ENCODE measurements at regions not wholly inside any gene's neighbourhood (a gene's known extent, or its start where the extent isn't known, plus 50 kb on each side); places are given as distances from the start of the nearest gene placed in this dataset.

DNA sequence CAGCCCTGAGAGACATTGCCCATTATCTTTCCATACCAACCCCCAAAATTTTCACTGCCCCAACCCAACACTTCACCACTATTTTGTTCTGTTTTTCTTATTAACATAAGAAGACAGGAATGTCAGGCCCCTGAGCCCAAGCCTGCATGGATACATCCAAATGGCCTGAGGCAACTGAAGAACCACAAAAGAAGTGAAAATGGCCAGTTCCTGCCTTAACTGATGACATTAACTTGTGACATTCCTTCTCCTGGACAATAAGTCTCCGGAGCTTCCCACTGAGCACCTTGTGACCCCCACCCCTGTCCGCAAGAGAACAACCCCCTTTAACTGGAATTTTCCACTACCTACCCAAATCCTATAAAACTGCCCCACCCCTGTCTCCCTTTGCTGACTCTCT lies 1076.4 kb upstream of the GHITM start:
- Histone ChIP-seq H3K27ac (ENCODE audit: low read depth in 1 of 2, low read length in 2 of 2) (no peak overlapping the region), H3K27me3 (ENCODE audit: control insufficient read depth in 2 of 2, insufficient read depth in 2 of 2, low read length in 2 of 2) (no peaks in the 10 kb centered on the region), H3K4me2 (replicated peaks; ENCODE audit: extremely low read depth, low read length, poor library complexity, severe bottlenecking) (no peak overlapping the region), H3K9me3 (replicated peaks in 1 of 2; ENCODE audit: control insufficient read depth in 1 of 2, insufficient read depth in 1 of 2, low read length in 2 of 2) (peaks cover 0 to 5% of the 10 kb centered on the region in 2 donors), H3K4me1 (ENCODE audit: control insufficient read depth in 1 of 2, insufficient read depth in 2 of 2, low read length in 2 of 2) (no peaks in the 10 kb centered on the region), H3K4me3 (replicated peaks in 1 of 3; ENCODE audit: low read depth in 2 of 3, low read length in 3 of 3) (no peak overlapping the region), H4K20me1 (ENCODE audit: insufficient read depth, low read length) (no peaks in the 10 kb centered on the region), H2AFZ (ENCODE audit: insufficient read depth, low read depth, low read length, poor library complexity, severe bottlenecking) (no peak overlapping the region), H3K79me2 (ENCODE audit: insufficient read depth, low read length) (no peaks in the 10 kb centered on the region), H3K9ac (ENCODE audit: insufficient read depth, low read length, poor library complexity, severe bottlenecking) (no peak overlapping the region), H3K36me3 (replicated peaks in 1 of 2; ENCODE audit: control insufficient read depth in 1 of 2, insufficient read depth in 2 of 2, low read length in 2 of 2) (no peaks in the 10 kb centered on the region)
- Mint-ChIP-seq H3K27me3 (ENCODE audit: low read depth in 3 of 3) (peaks cover 0 to 1% (median 0%) of the 10 kb centered on the region in 3 donors), H3K4me3 (no peak overlapping the region), H3K4me1 (no peaks in the 10 kb centered on the region), H3K9me3 (peaks cover 0 to 7% (median 0%) of the 10 kb centered on the region in 7 donors), H3K36me3 (no peaks in the 10 kb centered on the region), H3K27ac (no peak overlapping the region)
- TF ChIP-seq CTCF (IDR thresholded peaks at IDR 0.05): no peak
- intact Hi-C loops (cut with micrococcal nuclease): no loop called here
- no peak for DNase-seq
- WGBS (ENCODE audit: insufficient coverage): 86% methylated on average over 2 of the region's 2 CpGs

DNA sequence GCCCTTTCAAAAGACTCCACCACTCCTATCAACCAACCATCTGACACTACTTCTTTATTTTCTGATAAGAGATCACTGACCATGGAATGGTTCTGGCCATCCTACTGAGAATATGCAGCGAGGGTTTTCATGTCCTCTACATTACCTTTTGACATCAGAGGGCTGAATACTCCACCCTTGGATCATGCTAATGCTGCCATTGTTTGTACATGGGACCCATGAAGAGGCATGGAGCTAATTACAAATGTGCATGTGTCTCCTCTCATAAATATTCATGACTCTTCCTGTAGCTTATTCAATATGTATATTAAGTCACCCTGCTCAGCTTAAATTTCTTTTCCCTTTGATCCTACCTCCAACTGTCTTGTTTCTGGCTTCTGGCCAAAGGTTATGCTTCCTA lies 1065.8 kb upstream of the GHITM start:
- Mint-ChIP-seq H3K4me3 (no peak overlapping the region), H3K9me3 (peaks cover 0 to 5% (median 2%) of the 10 kb centered on the region in 7 donors), H3K4me1 (no peaks in the 10 kb centered on the region), H3K36me3 (no peaks in the 10 kb centered on the region), H3K27me3 (ENCODE audit: low read depth in 3 of 3) (no peaks in the 10 kb centered on the region), H3K27ac (no peak overlapping the region)
- H2AFZ ChIP-seq (ENCODE audit: insufficient read depth, low read depth, low read length, poor library complexity, severe bottlenecking): no peak overlapping the region
- H3K4me2 ChIP-seq (replicated peaks; ENCODE audit: extremely low read depth, low read length, poor library complexity, severe bottlenecking): no peak overlapping the region
- no peaks in the 10 kb centered on the region for H3K27me3 ChIP-seq (ENCODE audit: control insufficient read depth in 2 of 2, insufficient read depth in 2 of 2, low read length in 2 of 2)
- H4K20me1 ChIP-seq (ENCODE audit: insufficient read depth, low read length): no peaks in the 10 kb centered on the region
- H3K79me2 ChIP-seq (ENCODE audit: insufficient read depth, low read length): no peaks in the 10 kb centered on the region
- H3K4me3 ChIP-seq (replicated peaks in 1 of 3; ENCODE audit: low read depth in 2 of 3, low read length in 3 of 3): no peak overlapping the region
- no peak for TF ChIP-seq CTCF (IDR thresholded peaks at IDR 0.05)
- H3K4me1 ChIP-seq (ENCODE audit: control insufficient read depth in 1 of 2, insufficient read depth in 2 of 2, low read length in 2 of 2): no peaks in the 10 kb centered on the region
- H3K9ac ChIP-seq (ENCODE audit: insufficient read depth, low read length, poor library complexity, severe bottlenecking): no peak overlapping the region
- no peaks in the 10 kb centered on the region for H3K36me3 ChIP-seq (replicated peaks in 1 of 2; ENCODE audit: control insufficient read depth in 1 of 2, insufficient read depth in 2 of 2, low read length in 2 of 2)
- WGBS (ENCODE audit: insufficient coverage): no CpG with 5 or more reads among the region's 1 CpG
- no peaks in the 10 kb centered on the region for H3K9me3 ChIP-seq (replicated peaks in 1 of 2; ENCODE audit: control insufficient read depth in 1 of 2, insufficient read depth in 1 of 2, low read length in 2 of 2)
- no peak for DNase-seq
- intact Hi-C loops (cut with micrococcal nuclease): no loop called here
- no peak overlapping the region for H3K27ac ChIP-seq (ENCODE audit: low read depth in 1 of 2, low read length in 2 of 2)

All from CD14-positive monocyte (primary cell).